SW480 (cell line): ENCODE measurements at regions not wholly inside any gene's neighbourhood (a gene's known extent, or its start where the extent isn't known, plus 50 kb on each side); places are given as distances from the start of the nearest gene placed in this dataset.

Experiments used
- DNase-seq: peaks from one replicate; pipeline ENCODE4 v3.0.0-alpha.2; 2016; ENCODE audit warnings: low spot score

- DNase-seq = peak; percentile 21
Observed at GRCh38 chr1:14039582-14040430, 339.8 kb downstream of the PRDM2 start.

GRCh38 chr1:14049965-14050364 is 350.0 kb downstream of the PRDM2 start:
- DNase-seq = no peak

GRCh38 chr1:14055442-14056223 is 355.6 kb downstream of the PRDM2 start:
- DNase-seq = peak; percentile 13

DNA sequence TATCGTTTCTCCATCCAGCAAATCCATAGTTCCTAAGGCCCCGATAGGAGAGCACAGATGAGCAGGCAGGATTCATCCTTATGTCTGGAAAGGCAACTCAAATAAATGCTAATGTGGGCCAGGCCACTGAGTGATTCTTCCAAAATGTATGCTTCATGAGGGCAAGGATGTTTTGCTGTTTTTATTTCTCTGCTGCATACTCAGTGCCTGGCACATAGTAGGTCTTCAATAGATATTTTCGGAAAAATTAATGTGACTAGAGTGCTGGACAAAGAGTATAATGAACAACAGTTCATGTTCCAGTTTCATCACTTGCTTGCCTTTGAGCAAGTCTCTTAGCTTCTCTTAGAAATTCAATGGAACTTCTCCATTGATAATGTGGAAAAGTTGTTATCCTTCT is 357.7 kb downstream of the PRDM2 start:
- DNase-seq = no peak

DNA sequence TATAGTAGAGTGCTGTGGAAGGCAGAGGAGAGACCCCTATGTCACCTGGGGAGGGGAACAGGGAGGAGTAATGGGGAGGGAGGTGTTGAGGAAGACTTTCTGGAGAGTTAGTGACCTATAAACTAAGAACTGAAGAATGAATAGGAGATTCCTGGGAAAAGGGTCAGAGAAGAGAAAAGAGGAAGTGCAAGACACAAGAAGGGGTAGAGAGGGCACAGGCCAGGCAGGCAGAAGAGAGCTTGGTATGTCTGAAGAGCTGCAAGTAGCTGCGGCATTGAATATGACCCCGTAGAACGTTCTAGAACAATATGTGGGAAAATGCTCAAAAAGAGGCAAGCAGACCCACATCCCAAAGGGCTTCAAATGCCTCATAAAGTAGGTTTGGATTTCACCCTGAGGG is 361.2 kb downstream of the PRDM2 start:
- DNase-seq = no peak

DNA sequence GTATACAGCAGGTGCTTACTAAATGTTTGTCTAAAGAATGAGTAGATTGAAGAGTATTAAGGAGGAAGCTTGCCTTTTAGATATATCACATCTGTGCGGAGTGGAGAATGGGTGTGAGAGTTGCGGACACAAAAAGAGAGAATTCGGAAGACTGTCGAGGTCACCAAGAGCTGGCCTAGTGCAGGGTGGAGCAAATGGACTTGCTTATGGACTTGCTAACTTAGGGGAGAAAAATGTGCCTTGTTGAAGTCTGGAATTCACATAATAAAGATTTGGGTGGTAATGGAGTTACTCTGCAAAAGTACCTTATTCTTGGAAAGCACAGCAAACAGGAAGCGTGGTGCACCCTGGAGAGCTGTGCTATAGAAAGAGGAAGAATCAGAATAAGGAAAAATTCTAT is 361.7 kb downstream of the PRDM2 start:
- DNase-seq = no peak

DNA sequence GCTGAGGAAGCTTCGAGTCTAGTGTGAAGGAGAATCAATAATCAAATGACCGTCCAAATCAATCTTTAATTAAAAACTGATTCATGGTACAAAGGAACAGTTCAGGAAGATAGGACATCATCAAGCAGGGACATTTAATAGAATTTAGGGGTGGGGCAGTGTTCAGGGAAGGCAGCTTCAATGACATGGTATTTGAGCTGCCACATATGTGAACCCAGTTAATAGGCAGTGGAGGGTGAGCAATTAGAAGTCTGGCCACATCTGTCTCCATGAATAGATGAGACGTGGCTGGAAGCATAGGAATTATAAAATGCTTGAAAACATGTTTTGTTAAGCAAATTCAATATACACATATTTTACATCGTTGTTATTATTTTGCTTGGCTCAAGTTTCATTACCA is 362.7 kb downstream of the PRDM2 start:
- no peak for DNase-seq

DNA sequence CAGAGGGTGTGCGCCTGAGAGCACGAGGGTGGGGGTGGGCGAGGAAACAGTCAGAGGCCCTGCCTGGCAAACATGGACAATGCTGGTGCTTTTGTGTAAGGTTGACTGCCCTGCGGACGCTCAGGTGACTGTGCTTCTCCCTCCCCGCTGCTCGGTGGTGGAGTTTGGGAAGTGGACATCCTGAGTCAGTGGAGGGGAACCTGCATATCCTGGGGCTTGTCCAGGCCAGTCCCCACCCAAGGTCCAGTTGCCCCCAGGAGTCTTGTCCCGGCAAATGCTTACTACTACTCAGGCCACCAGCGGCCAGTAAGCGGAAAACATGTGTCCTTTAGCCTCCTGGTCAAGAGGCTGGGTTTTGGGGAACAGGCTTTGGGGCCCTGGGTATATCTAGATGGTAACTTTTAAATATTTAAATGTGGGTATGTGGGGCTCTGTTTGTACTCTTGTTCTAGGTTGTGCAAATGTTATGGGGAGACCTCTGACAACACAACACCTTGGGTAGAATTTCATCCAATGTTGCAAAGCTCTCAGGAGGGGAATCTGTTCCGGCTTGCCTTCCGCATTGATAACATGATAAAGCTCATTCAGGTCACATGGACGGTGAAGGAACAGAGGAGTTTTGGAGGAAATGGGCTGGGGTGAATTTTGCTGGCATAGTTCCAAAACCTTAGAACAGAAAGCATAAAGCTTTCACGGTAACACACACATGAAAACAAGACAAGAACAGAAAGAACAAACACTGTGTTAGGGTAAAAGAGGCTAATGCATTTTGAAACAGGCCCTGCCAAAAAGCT is 364.9 kb downstream of the PRDM2 start:
- no peak for DNase-seq

DNA sequence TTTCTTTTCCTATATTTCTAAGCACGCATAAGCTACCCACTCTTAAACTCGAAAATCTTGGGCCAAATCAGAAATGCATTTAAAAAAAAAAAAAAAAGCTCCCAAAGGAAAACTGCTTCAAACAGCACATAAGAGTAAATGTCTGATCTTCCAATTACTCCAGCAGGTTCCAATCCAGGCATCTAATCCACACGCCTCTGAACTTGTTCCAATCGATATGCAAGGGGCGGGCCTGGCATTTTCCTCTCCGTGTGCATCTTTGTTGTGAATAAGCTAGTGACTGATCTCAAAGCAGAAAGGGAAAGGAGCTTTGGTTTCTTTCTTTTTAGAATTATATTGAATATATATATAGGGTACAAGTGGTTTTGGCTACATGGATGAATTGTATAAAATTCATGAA is 365.5 kb downstream of the PRDM2 start:
- no peak for DNase-seq

DNA sequence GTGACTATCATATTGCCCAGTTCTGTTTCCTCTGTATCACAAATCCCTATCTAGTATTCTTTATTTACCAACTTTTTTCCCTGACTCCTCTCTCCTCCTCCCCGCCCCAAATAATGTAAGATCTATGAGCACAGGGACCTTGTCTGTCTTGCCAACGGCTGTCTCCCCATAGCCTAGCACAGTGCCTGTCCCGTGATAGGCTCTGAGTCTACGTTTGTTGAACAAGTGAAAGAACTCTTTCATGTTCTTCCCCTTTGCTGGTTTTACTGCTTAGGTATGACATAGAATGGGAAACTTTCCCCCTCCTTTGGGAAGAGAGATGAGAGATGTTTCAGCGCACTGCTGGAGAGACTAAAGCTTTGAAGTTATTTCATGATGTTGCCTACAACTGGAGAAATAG is 367.0 kb downstream of the PRDM2 start:
- DNase-seq = no peak

DNA sequence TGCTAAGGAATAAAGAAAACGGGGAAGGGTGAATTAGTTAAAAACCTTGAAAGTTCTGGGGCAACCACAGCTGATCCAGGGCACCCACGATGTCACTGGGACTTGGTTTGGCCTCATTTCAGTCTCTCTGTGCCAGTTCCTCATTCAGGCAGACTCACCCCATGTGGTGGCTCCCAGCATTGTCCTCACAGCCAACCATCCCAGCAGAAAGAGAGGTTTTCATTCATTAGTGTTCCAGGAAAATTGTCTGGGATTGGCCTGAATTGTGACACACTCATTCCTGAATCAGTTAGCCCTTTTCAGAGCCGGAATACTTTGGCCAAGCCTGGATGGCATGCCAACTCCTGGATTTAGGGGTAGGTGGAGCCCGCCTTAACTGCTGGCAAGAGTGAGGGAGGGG is 367.7 kb downstream of the PRDM2 start:
- DNase-seq = no peak

DNA sequence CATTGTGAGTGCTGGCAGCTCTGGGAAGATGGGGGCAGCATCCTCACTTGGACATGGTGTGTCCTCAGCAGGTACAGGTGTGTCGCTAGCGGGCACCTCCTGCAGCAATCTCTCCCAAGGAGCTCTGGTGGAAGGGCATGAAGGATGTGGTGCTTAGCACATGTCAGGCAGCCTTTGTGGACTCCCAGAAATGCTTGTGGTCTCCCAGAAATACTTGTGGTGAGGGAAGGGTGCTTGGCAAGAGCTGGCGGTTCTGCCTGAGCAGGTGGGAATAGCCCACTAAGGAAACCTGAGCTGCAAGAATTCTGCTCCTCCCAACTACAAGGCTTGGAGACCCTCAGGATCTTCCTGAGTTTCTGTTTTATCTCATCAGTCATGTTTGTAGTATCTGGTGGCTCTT is 371.6 kb downstream of the PRDM2 start:
- DNase-seq = peak; percentile 19

GRCh38 chr1:14080653-14081052 is 380.7 kb downstream of the PRDM2 start:
- DNase-seq = no peak

- DNase-seq = no peak
Observed at GRCh38 chr1:14082331-14082730, 382.3 kb downstream of the PRDM2 start.

DNA sequence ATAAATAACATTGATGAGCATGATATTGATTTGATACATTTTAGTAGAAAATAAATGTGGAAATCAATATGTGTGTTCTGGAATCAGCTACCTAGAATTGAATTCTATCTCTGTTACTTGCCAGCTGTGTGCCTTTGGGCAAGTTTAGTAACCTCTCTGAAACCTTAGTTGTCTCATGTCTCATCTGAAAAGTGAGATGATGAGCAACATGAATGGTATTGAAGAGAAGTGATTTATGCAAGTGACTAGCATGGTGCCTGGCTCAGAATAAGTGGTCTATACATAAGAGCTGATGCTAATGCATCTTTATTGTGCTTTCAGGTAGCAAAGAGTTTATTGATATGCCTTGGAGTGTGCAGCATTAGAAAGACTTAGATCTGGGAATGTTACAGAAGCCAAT is 383.3 kb downstream of the PRDM2 start:
- DNase-seq = no peak

DNA sequence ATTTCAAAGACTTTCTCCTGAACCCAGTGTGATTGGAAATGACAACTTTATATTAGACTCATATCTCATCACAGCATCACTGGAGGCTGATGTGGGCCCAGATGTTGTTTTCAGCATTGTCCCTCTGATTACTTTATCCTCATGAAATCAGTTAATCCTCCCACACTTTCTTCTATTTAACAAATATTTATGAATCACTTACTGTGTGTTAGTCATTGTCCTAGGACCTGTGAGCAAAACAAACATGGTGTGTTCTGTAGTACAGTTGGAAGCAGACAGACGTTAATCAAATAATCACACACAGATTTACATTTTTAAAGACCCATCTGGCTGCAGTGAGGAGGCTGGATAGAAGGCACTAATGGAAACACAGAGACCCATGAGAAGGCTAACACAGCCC is 383.7 kb downstream of the PRDM2 start:
- no peak for DNase-seq

DNA sequence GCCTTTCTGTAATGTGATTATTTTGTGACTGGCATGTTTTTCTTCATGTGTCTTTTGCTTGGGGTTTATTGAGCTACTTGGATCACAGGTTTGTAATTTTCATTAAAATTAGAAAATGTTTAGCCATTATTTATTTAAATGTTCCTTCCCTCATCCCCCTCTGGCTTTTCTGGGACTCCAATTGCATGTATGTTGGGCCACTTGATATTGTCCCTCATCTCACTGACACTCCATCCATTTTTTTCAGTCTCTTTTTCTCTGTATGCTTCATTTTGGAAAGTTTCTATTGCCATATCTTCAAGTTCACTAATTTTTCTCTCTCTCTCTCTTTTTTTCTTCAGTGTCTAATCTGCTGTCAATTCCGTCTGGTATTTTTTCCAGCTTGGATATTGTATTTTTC is 390.1 kb downstream of the PRDM2 start:
- no peak for DNase-seq

DNA sequence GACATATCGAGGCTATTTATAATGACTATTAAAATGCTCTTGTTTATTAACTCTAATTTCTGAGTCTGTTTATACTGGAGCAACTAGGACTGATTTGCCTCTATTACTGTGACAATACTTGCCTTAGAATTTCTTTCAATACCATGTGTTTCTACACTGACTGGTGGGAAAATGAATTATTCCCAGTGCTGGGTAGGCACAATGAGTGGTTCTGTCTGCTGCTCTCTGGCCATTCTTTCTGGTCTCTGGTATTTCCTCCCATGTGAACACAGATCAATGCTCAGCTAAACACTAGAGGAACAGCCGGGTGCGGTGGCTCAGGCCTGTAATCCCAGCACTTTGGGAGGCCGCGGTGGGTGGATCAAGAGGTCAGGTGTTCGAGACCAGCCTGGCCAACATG is 390.5 kb downstream of the PRDM2 start:
- DNase-seq = no peak

- peak; percentile 22 for DNase-seq
Observed at GRCh38 chr1:14094611-14095400, 394.8 kb downstream of the PRDM2 start.

GRCh38 chr1:14098294-14098913 is 398.4 kb downstream of the PRDM2 start:
- DNase-seq = no peak

GRCh38 chr1:14100444-14100843 is 400.5 kb downstream of the PRDM2 start:
- DNase-seq = no peak
